ENCODE measurements at regions not wholly inside any gene's neighbourhood (a gene's known extent, or its start where the extent isn't known, plus 50 kb on each side); places are given as distances from the start of the nearest gene placed in this dataset.

DNA sequence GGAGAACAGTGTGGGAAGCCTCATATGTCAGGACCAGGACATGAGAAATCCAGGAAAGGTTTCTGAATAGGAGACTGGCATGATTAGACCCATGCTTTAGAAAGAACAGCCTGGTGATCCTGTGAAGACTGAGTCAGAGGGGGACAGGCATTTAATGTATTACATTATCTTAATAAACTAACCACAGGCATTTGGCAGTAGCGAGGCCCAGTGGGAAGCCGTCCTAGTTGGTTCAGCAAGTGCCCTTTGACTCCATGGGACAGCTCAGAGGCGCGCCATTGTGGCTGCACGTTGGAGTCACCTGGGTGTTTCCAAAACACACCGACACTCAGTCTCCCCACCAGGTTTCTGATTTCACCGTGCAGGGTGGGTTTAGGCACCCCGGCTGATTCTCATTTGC, 90.5 kb upstream of the DGKG start:
- TF ChIP-seq, protein P1, sequence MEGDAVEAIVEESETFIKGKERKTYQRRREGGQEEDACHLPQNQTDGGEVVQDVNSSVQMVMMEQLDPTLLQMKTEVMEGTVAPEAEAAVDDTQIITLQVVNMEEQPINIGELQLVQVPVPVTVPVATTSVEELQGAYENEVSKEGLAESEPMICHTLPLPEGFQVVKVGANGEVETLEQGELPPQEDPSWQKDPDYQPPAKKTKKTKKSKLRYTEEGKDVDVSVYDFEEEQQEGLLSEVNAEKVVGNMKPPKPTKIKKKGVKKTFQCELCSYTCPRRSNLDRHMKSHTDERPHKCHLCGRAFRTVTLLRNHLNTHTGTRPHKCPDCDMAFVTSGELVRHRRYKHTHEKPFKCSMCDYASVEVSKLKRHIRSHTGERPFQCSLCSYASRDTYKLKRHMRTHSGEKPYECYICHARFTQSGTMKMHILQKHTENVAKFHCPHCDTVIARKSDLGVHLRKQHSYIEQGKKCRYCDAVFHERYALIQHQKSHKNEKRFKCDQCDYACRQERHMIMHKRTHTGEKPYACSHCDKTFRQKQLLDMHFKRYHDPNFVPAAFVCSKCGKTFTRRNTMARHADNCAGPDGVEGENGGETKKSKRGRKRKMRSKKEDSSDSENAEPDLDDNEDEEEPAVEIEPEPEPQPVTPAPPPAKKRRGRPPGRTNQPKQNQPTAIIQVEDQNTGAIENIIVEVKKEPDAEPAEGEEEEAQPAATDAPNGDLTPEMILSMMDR (IDR thresholded peaks at IDR 0.05; ENCODE audit: borderline replicate concordance, extremely low read depth, low read length, poor library complexity, severe bottlenecking): no peak
- TF ChIP-seq EZH2 (IDR thresholded peaks at IDR 0.05; ENCODE audit: borderline replicate concordance, low read depth, low read length, severe bottlenecking): no peak
